ENCODE measurements at regions not wholly inside any gene's neighbourhood (a gene's known extent, or its start where the extent isn't known, plus 50 kb on each side); places are given as distances from the start of the nearest gene placed in this dataset.

- TF ChIP-seq CTCF (conservative IDR thresholded peaks at IDR 0.05; ENCODE audit: low read depth, low read length) (no peak), EZH2 (IDR thresholded peaks at IDR 0.05; ENCODE audit: low read length, unreplicated experiment) (no peak)
Observed at GRCh38 chr6:47162793-47163192, 120.7 kb upstream of the ADGRF1 start.
